ENCODE measurements at regions not wholly inside any gene's neighbourhood (a gene's known extent, or its start where the extent isn't known, plus 50 kb on each side); places are given as distances from the start of the nearest gene placed in this dataset.

DNA sequence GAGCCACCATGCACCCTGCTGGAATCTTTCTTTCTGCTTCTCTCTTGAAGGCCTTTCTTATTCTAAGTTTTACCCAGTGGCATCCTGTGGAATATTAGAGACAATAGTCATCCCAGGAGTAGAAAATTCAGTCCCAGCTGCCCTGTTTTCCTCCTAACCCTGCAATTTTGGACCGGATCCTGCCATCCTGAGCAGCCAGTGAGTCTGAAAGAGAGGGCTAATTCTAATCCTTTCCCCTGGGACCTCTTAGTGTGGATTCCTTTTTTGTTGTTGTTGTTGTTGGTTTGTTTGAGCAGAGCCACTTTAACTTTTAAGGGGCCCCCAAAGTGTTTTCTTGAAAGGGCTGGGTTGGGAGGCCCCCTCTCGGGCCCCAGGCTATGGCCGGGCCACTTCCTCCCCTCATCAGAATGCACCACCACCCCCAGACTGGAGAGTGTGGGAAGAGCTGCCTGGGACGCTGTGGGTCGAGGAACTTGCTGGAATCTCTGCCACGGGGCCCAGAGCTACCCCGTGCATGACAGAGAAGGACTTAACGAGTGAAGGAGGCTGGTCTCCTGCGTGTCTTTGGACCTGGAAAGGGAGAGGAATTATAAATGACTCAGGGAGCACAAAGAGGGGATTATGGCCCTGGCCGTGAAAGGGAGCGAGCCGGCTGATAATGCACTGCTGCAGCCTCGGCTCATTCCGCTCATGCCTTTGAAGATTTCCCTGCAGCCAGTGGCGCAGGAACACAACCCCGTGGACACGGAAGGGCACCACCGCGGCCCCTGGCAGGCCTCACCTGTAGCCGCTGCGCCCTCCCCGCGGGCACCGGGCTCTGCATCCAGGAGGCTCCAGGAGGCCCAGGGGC lies 81.0 kb upstream of the AKT3 start:
- no peak for TF ChIP-seq POLR2A (IDR thresholded peaks at IDR 0.05)
- TF ChIP-seq, protein P1, sequence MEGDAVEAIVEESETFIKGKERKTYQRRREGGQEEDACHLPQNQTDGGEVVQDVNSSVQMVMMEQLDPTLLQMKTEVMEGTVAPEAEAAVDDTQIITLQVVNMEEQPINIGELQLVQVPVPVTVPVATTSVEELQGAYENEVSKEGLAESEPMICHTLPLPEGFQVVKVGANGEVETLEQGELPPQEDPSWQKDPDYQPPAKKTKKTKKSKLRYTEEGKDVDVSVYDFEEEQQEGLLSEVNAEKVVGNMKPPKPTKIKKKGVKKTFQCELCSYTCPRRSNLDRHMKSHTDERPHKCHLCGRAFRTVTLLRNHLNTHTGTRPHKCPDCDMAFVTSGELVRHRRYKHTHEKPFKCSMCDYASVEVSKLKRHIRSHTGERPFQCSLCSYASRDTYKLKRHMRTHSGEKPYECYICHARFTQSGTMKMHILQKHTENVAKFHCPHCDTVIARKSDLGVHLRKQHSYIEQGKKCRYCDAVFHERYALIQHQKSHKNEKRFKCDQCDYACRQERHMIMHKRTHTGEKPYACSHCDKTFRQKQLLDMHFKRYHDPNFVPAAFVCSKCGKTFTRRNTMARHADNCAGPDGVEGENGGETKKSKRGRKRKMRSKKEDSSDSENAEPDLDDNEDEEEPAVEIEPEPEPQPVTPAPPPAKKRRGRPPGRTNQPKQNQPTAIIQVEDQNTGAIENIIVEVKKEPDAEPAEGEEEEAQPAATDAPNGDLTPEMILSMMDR (IDR thresholded peaks at IDR 0.05): no peak
